Activated naive CD8-positive, alpha-beta T cell treated with anti-CD3 and anti-CD28 coated beads, Interleukin-2, amount 10 ng/mL, durations not matched to agents 7 days and 5 days (primary cell): ENCODE measurements at regions not wholly inside any gene's neighbourhood (a gene's known extent, or its start where the extent isn't known, plus 50 kb on each side); places are given as distances from the start of the nearest gene placed in this dataset.

Experiments
- ATAC-seq: fragments of 150-1000 bp; cut with Tn5 transposase; one replicate; pipeline ENCODE4 v1.10.0; 2021; ENCODE audit warnings: low read depth, moderate library complexity
- POLR2A ChIA-PET: fragments of 350-600 bp; sonication (Branson Sonifier 250); formaldehyde crosslinking; loops from one replicate; lab custom pipeline; 2021; ENCODE audit warnings: antibody characterized with exemption; lab: Charles Lee
- DNase-seq: peaks from one replicate; pipeline ENCODE4 v3.0.0; 2021
- H3K27ac Mint-ChIP-seq: one replicate; pipeline ENCODE4 v1.8.0; 2022; ENCODE audit warnings: mild to moderate bottlenecking, mixed read lengths
- H3K27me3 Mint-ChIP-seq: one replicate; pipeline ENCODE4 v1.8.0; 2022; ENCODE audit warnings: mild to moderate bottlenecking, moderate library complexity, mixed read lengths
- H3K36me3 Mint-ChIP-seq: one replicate; pipeline ENCODE4 v1.8.0; 2021; ENCODE audit warnings: mild to moderate bottlenecking, mixed read lengths
- H3K4me1 Mint-ChIP-seq: one replicate; pipeline ENCODE4 v1.8.0; 2021; ENCODE audit warnings: mixed read lengths
- H3K4me3 Mint-ChIP-seq: one replicate; pipeline ENCODE4 v1.8.0; 2022; ENCODE audit warnings: mild to moderate bottlenecking, moderate library complexity, mixed read lengths
- H3K9me3 Mint-ChIP-seq: one replicate; pipeline ENCODE4 v1.8.0; 2021; ENCODE audit warnings: mixed read lengths

DNA sequence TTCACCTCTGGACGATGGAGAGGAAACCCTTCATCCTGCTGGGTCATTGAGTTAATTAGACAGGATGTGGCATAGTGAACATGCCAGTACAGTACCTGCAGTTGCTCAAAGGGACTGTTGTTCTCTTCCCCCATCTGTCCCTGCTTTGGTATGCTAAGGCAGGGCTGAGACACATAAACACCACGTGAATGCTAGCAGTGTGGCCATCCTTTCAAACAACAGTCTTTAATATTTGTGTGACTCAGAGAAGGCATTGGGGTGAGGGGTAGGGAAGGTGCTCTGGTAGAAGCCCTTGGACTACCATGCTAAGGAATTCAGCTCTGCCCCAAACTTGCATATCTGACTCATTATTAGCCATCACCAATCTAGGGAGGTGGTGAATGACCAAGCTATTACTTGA, 180.2 kb upstream of the ZNF618 start:
- H3K27ac Mint-ChIP-seq = no peak overlapping the region
- peaks cover 39% of the 10 kb centered on the region for H3K27me3 Mint-ChIP-seq
- H3K36me3 Mint-ChIP-seq = no peaks in the 10 kb centered on the region
- DNase-seq = no peak
- H3K4me3 Mint-ChIP-seq = no peak overlapping the region
- POLR2A ChIA-PET = no interaction called here
- ATAC-seq = peak; percentile 91
- H3K4me1 Mint-ChIP-seq = peaks cover 18% of the 10 kb centered on the region
- peaks cover 4% of the 10 kb centered on the region for H3K9me3 Mint-ChIP-seq

DNA sequence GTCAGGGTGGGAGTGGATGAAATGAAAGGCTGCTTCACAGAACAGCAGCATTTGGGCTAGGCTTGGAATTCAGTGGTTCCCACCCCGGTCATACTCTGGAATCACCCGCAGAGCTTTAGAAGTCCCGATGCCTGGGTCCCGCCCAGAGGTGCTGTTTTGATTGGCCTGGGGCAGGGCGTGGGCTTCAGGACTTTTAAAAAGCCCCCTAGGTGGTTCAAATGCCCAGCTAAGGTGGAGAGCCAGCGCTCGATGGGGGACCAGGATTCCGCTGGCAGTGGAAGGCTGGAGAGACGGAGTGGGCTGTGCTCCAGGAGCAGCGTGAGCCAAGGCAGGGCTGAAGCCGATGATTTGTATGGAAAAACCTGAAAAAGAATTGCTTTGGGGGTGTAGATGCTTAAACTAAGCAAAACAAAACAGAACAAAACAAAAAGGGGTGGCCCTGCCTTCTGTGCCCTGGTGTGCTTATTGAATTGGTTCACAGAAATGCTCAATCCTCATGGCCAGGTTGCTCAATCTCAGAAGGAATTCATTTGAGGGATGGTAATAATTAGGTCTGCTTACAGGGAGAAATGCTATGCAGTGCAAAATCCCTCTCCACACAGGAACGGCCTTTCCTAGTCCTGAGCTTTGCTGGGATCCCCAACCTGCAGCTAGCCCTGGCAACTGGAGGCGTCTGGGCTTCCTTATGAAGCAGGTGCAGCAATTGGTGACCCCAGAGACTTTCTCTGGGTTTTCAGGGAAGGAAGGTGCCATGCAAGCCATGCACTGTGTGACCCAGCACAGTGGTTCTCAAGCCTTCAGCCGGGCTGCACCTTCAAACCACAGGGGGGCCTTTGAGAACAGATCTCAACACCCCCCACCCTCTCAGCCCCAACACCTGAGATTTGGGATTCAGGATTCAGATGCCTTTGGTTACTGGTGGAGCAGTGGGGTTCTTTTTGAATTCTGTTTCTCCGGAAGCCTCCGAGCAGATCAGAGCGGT, 174.0 kb upstream of the ZNF618 start:
- POLR2A ChIA-PET = no interaction called here
- H3K4me1 Mint-ChIP-seq = peaks cover 9% of the 10 kb centered on the region
- DNase-seq = no peak

GRCh38 chr9:113705306-113705927, 170.7 kb upstream of the ZNF618 start:
- ATAC-seq = peak; percentile 54
- Mint-ChIP-seq H3K4me3 (peak overlapping the region; percentile 6), H3K36me3 (no peaks in the 10 kb centered on the region), H3K27me3 (peaks cover 10% of the 10 kb centered on the region), H3K9me3 (peaks cover 8% of the 10 kb centered on the region), H3K27ac (peak overlapping the region; percentile 15), H3K4me1 (peaks cover 10% of the 10 kb centered on the region)
- no peak for DNase-seq
- POLR2A ChIA-PET = no interaction called here

More for the DNA sequence above, 174.0 kb upstream of the ZNF618 start:
- no peaks in the 10 kb centered on the region for H3K36me3 Mint-ChIP-seq
- ATAC-seq = no peak
- peaks cover 9% of the 10 kb centered on the region for H3K27me3 Mint-ChIP-seq
- H3K4me3 Mint-ChIP-seq = no peak overlapping the region
- H3K27ac Mint-ChIP-seq = no peak overlapping the region
- H3K9me3 Mint-ChIP-seq = peaks cover 3% of the 10 kb centered on the region

GRCh38 chr9:113705928-113706519, 170.1 kb upstream of the ZNF618 start:
- peak overlapping the region; percentile 15 for H3K27ac Mint-ChIP-seq
- no peak for DNase-seq
- H3K4me3 Mint-ChIP-seq = no peak overlapping the region
- ATAC-seq = no peak
- H3K36me3 Mint-ChIP-seq = no peaks in the 10 kb centered on the region
- POLR2A ChIA-PET = no interaction called here
- H3K9me3 Mint-ChIP-seq = peaks cover 8% of the 10 kb centered on the region
- peaks cover 10% of the 10 kb centered on the region for H3K27me3 Mint-ChIP-seq
- H3K4me1 Mint-ChIP-seq = peaks cover 10% of the 10 kb centered on the region

GRCh38 chr9:113707953-113708695, 168.0 kb upstream of the ZNF618 start:
- ATAC-seq = no peak
- POLR2A ChIA-PET = no interaction called here
- no peak overlapping the region for H3K27ac Mint-ChIP-seq
- no peak for DNase-seq
- H3K4me1 Mint-ChIP-seq = peaks cover 10% of the 10 kb centered on the region
- no peak overlapping the region for H3K4me3 Mint-ChIP-seq
- H3K9me3 Mint-ChIP-seq = peaks cover 8% of the 10 kb centered on the region
- H3K36me3 Mint-ChIP-seq = no peaks in the 10 kb centered on the region
- peaks cover 18% of the 10 kb centered on the region for H3K27me3 Mint-ChIP-seq

- Mint-ChIP-seq H3K4me1 (peaks cover 9% of the 10 kb centered on the region), H3K4me3 (no peak overlapping the region), H3K9me3 (peaks cover 8% of the 10 kb centered on the region), H3K27me3 (peaks cover 15% of the 10 kb centered on the region), H3K27ac (no peak overlapping the region), H3K36me3 (no peaks in the 10 kb centered on the region)
- no peak for ATAC-seq
- DNase-seq = no peak
- POLR2A ChIA-PET = no interaction called here
Measured at GRCh38 chr9:113708821-113709713, 167.0 kb upstream of the ZNF618 start.

GRCh38 chr9:113709721-113710120, 166.4 kb upstream of the ZNF618 start:
- no peak for DNase-seq
- Mint-ChIP-seq H3K27me3 (peaks cover 17% of the 10 kb centered on the region), H3K36me3 (no peaks in the 10 kb centered on the region), H3K27ac (no peak overlapping the region), H3K9me3 (peaks cover 8% of the 10 kb centered on the region), H3K4me1 (peaks cover 8% of the 10 kb centered on the region), H3K4me3 (no peak overlapping the region)
- ATAC-seq = no peak
- POLR2A ChIA-PET = no interaction called here

DNA sequence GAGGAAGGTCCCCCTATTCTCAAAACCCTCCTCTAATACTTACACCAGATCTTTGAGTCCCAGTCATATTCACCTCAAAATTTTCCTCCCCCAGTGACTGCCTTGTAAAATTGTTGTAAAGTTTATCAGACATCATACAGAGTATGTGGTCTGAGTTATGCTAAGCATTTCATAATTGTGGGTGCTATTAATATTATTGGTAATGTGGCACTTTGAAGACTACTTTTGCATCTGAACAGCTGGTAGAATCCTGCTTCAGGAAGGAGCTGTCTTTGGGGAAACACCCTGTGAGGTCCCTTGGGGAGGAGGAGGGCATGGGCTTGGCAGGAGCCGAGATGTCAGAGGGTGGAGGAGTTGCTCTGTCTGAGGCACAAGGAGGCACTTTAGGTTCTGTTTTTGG, 164.9 kb upstream of the ZNF618 start:
- ATAC-seq (no peak), DNase-seq (no peak)
- H3K4me1 Mint-ChIP-seq = peaks cover 2% of the 10 kb centered on the region
- H3K27ac Mint-ChIP-seq = no peak overlapping the region
- POLR2A ChIA-PET = no interaction called here
- peaks cover 13% of the 10 kb centered on the region for H3K9me3 Mint-ChIP-seq
- no peaks in the 10 kb centered on the region for H3K36me3 Mint-ChIP-seq
- no peak overlapping the region for H3K4me3 Mint-ChIP-seq
- H3K27me3 Mint-ChIP-seq = peaks cover 17% of the 10 kb centered on the region

DNA sequence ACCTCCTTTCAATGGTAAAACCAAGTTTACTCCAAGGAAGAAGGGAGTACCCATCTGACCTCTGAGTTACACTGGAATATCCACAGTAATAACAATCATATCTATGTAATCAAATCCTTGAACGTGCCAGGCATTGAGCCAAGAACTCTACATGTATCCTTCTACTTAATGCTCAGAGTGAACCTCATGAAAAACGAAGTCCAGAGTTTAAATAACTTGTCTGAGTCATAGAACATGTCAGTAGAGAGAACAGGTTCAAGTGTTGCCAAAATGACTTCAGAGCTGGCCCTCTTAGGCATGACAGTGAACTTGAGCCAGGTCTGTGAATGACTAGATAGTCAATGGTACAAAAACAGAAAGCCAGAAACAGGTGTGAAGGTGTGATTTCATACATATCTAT, 164.1 kb upstream of the ZNF618 start:
- H3K27me3 Mint-ChIP-seq = peaks cover 17% of the 10 kb centered on the region
- ATAC-seq (no peak), DNase-seq (no peak)
- H3K36me3 Mint-ChIP-seq = no peaks in the 10 kb centered on the region
- peaks cover 11% of the 10 kb centered on the region for H3K9me3 Mint-ChIP-seq
- POLR2A ChIA-PET = no interaction called here
- H3K4me1 Mint-ChIP-seq = peaks cover 1% of the 10 kb centered on the region
- no peak overlapping the region for H3K27ac Mint-ChIP-seq
- no peak overlapping the region for H3K4me3 Mint-ChIP-seq

- Mint-ChIP-seq H3K27me3 (peaks cover 12% of the 10 kb centered on the region), H3K4me1 (no peaks in the 10 kb centered on the region), H3K4me3 (no peak overlapping the region), H3K9me3 (peaks cover 5% of the 10 kb centered on the region), H3K27ac (no peak overlapping the region), H3K36me3 (no peaks in the 10 kb centered on the region)
- POLR2A ChIA-PET = no interaction called here
- DNase-seq = no peak
- ATAC-seq = no peak
Measured at GRCh38 chr9:113715086-113715485, 161.0 kb upstream of the ZNF618 start.

GRCh38 chr9:113719919-113720318, 156.2 kb upstream of the ZNF618 start:
- Mint-ChIP-seq H3K4me1 (no peaks in the 10 kb centered on the region), H3K36me3 (no peaks in the 10 kb centered on the region), H3K27ac (no peak overlapping the region), H3K27me3 (peaks cover 12% of the 10 kb centered on the region), H3K4me3 (no peak overlapping the region), H3K9me3 (peaks cover 5% of the 10 kb centered on the region)
- POLR2A ChIA-PET = no interaction called here
- DNase-seq = no peak
- ATAC-seq = no peak

DNA sequence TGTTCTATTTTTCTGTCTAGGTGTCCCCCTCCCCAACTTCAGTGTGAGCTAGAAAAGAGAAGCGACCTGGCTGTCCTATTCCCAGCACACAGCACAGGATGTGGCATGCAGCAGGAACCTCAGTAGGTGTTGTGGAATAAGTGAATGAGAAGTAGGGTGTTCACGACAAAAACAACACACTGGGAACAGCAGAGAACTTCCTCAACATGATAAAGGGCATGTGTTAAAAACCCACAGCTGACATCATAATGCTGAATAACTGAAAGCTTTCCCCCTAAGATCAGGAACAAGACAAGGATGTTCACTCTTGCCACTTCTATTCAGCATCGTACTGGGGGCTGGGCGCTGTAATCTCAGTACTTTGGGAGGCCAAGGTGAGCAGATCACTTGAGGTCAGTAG, 155.6 kb upstream of the ZNF618 start:
- Mint-ChIP-seq H3K4me1 (no peaks in the 10 kb centered on the region), H3K27me3 (peaks cover 12% of the 10 kb centered on the region), H3K4me3 (no peak overlapping the region), H3K36me3 (no peaks in the 10 kb centered on the region), H3K9me3 (peaks cover 5% of the 10 kb centered on the region), H3K27ac (no peak overlapping the region)
- DNase-seq = no peak
- POLR2A ChIA-PET = no interaction called here
- ATAC-seq = no peak
